Esophagus squamous epithelium (tissue), 4 donors: ENCODE measurements at regions not wholly inside any gene's neighbourhood (a gene's known extent, or its start where the extent isn't known, plus 50 kb on each side); places are given as distances from the start of the nearest gene placed in this dataset.

Source experiments
- CTCF ChIP-seq, 6 experiments: fragments of 450-650 bp in 4 of 6; fragments of 200-600 bp in 2 of 6; sonication (generic) in 2 of 6; IDR thresholded peaks; one replicate each; pipeline ENCODE4 v1.5.1; 2016 to 2019; ENCODE audit warnings: antibody characterized with exemption in 6 of 6, mild to moderate bottlenecking in 4 of 6, moderate library complexity in 4 of 6
- POLR2A ChIP-seq, 4 donors: fragments of 450-650 bp; IDR thresholded peaks; one replicate each; pipeline ENCODE4 v1.6.1; 2017; ENCODE audit warnings: antibody characterized with exemption in 4 of 4, mild to moderate bottlenecking in 4 of 4, moderate library complexity in 3 of 4

GRCh38 chr9:95718263-95718662 lies 157.2 kb upstream of the ERCC6L2 start:
- TF ChIP-seq POLR2A (IDR thresholded peaks at IDR 0.05) (no peak), CTCF (IDR thresholded peaks at IDR 0.05) (no peak)
